ENCODE measurements at regions not wholly inside any gene's neighbourhood (a gene's known extent, or its start where the extent isn't known, plus 50 kb on each side); places are given as distances from the start of the nearest gene placed in this dataset.

DNA sequence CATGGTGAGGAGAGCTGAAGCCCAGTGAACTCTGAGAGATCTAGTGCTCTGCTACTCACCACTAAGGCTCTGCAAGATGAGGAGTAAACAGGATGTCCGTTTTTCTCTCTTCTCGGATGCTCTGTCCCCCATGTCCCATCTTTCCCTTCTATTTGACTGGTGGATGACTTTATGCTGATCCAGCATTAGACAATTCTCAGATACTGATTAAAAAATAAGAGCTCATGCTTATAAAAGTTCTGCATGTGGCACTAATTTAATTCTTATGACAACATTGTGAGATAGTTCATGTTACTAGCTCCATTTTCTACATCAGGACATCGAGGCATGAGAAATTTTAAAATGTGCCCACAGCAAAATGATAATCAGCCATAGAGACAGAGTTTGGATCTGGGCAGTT, 77.0 kb downstream of the HMHB1 start:
- Histone ChIP-seq H3K4me3 (no peak overlapping the region), H3K27ac (no peak overlapping the region), H3K36me3 (no peaks in the 10 kb centered on the region), H3K4me1 (no peaks in the 10 kb centered on the region), H3K9me3 (no peaks in the 10 kb centered on the region), H3K27me3 (replicated peaks in 1 of 7) (no peaks in the 10 kb centered on the region)
- WGBS, 5 donors, result 71 to 89% (median 78%) methylated on average over 3 of the region's 3 CpGs
- TF ChIP-seq, protein P1, sequence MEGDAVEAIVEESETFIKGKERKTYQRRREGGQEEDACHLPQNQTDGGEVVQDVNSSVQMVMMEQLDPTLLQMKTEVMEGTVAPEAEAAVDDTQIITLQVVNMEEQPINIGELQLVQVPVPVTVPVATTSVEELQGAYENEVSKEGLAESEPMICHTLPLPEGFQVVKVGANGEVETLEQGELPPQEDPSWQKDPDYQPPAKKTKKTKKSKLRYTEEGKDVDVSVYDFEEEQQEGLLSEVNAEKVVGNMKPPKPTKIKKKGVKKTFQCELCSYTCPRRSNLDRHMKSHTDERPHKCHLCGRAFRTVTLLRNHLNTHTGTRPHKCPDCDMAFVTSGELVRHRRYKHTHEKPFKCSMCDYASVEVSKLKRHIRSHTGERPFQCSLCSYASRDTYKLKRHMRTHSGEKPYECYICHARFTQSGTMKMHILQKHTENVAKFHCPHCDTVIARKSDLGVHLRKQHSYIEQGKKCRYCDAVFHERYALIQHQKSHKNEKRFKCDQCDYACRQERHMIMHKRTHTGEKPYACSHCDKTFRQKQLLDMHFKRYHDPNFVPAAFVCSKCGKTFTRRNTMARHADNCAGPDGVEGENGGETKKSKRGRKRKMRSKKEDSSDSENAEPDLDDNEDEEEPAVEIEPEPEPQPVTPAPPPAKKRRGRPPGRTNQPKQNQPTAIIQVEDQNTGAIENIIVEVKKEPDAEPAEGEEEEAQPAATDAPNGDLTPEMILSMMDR (IDR thresholded peaks at IDR 0.05 in 8 of 11, conservative IDR thresholded peaks at IDR 0.05 in 3 of 11), result no peak
- TF ChIP-seq POLR2AphosphoS5 (IDR thresholded peaks at IDR 0.05) (no peak), POLR2A (IDR thresholded peaks at IDR 0.05) (no peak)
- intact Hi-C loops (cut with DNase I; ENCODE audit: low total_unique reads), result no loop called here
- DNase-seq, result no peak

DNA sequence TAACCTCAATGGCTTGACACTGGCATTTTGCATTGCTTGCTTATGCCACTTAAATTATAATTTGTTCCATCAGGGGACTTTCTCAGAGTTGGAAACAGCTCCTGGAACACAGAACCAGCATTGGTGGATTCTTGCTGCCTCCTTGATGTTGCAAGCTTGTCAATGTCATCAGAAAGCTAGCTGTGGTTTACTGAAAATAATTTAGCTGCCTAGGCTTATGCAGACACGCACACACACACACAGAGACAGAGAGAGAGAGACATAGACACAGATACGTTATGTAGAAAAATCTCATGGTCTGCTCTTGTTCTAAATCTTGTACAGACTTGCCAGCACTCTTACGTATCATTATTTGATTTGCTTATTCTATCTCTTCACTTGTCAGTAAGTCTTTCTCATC, 78.0 kb downstream of the HMHB1 start:
- WGBS, 5 donors, result 77 to 93% (median 83%) methylated on average over 3 of the region's 3 CpGs
- H3K36me3 ChIP-seq, result no peaks in the 10 kb centered on the region
- H3K27me3 ChIP-seq (replicated peaks in 1 of 7), result no peaks in the 10 kb centered on the region
- H3K4me3 ChIP-seq, result no peak overlapping the region
- DNase-seq, result no peak
- H3K9me3 ChIP-seq, result no peaks in the 10 kb centered on the region
- TF ChIP-seq POLR2A (IDR thresholded peaks at IDR 0.05) (no peak), POLR2AphosphoS5 (IDR thresholded peaks at IDR 0.05) (no peak)
- TF ChIP-seq, protein P1 (IDR thresholded peaks at IDR 0.05 in 8 of 11, conservative IDR thresholded peaks at IDR 0.05 in 3 of 11), result no peak
- no peak overlapping the region for H3K27ac ChIP-seq
- H3K4me1 ChIP-seq, result no peaks in the 10 kb centered on the region
- intact Hi-C loops (cut with DNase I; ENCODE audit: low total_unique reads), result no loop called here

DNA sequence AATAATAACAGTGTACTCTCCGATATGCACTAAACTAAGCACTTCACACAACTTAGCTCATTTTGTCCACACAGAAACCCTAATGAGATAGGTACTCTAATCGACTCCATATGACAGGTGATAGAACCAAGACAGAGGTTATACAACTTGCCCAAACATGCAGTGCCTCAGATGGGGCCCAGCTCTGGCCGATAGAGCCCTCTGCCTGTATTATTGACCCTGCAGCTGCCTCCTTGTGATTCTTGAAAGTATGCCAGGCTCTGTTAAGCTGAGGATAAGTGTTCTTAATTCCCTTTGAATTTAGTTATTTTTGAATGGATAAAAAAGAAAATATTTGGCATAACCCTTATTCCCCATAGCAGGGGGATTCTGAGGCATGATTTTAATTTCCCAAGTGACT, 78.5 kb downstream of the HMHB1 start:
- Histone ChIP-seq H3K4me3 (no peak overlapping the region), H3K9me3 (no peaks in the 10 kb centered on the region)
- DNase-seq, result no peak

DNA sequence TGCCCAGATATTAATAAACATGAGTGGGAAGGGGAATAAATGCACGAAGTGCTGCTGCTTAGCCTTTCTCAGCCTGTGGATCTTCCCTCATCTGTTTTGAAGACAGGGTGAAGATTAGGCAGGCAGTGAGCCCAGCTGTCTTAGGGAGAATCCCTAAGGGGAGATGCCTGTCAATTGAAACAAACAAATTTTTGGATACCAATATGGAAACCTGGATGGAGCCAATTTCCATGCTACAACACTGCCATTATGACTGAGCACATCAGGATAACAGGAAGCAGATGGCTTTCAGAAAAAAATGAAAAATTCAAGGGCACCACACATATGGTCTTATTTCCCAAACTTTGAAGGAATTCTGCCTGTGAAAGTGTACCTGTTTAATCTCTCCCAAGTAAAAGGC, 80.3 kb downstream of the HMHB1 start:
- H3K4me3 ChIP-seq, result no peak overlapping the region
- H3K36me3 ChIP-seq, result no peaks in the 10 kb centered on the region
- H3K27ac ChIP-seq, result no peak overlapping the region
- intact Hi-C loops (cut with DNase I; ENCODE audit: low total_unique reads), result no loop called here
- WGBS, 5 donors, result 66 to 89% (median 78%) methylated on average over 1 of the region's 1 CpG
- H3K27me3 ChIP-seq (replicated peaks in 1 of 7), result no peaks in the 10 kb centered on the region
- DNase-seq, result no peak
- TF ChIP-seq, protein P1 (IDR thresholded peaks at IDR 0.05 in 8 of 11, conservative IDR thresholded peaks at IDR 0.05 in 3 of 11), result no peak
- TF ChIP-seq POLR2AphosphoS5 (IDR thresholded peaks at IDR 0.05) (no peak), POLR2A (IDR thresholded peaks at IDR 0.05) (no peak)
- H3K4me1 ChIP-seq, result no peaks in the 10 kb centered on the region
- H3K9me3 ChIP-seq, result no peaks in the 10 kb centered on the region

More for the DNA sequence above, 78.5 kb downstream of the HMHB1 start:
- 70 to 87% (median 75%) methylated on average over 3 of the region's 3 CpGs for WGBS, 5 donors
- no peaks in the 10 kb centered on the region for H3K27me3 ChIP-seq (replicated peaks in 1 of 7)
- no peaks in the 10 kb centered on the region for H3K4me1 ChIP-seq
- intact Hi-C loops (cut with DNase I; ENCODE audit: low total_unique reads), result no loop called here
- no peaks in the 10 kb centered on the region for H3K36me3 ChIP-seq
- TF ChIP-seq, protein P1 (IDR thresholded peaks at IDR 0.05 in 8 of 11, conservative IDR thresholded peaks at IDR 0.05 in 3 of 11), result no peak
- no peak for TF ChIP-seq POLR2AphosphoS5 (IDR thresholded peaks at IDR 0.05)
- TF ChIP-seq POLR2A (IDR thresholded peaks at IDR 0.05), result no peak
- no peak overlapping the region for H3K27ac ChIP-seq
